Embryonic facial prominence (tissue), 1 donor: ENCODE measurements at regions not wholly inside any gene's neighbourhood (a gene's known extent, or its start where the extent isn't known, plus 50 kb on each side); places are given as distances from the start of the nearest gene placed in this dataset.

Experiments
- DNase-seq: peaks from one replicate; pipeline ENCODE4 v3.0.0-alpha.2; 2016; ENCODE audit errors: extremely low spot score

DNA sequence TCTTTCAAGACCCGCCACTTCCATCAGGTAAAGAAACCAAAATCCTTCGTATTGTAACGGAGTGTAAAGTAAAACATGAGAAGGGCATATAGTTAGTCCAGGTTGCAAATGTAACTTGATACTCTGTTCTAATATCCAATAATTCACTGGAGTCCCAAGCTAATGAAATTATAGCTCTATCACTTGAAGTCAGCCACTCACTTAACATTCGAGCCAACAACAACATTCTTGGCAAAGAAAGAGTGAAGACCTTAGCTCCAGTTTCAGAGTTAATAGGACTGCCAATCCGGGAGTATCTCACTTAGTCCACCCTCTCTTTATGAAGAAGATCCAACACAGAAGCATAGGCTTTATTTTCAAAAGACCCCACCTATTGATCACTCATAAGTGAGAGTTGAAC is 298.0 kb upstream of the SOX11 start:
- DNase-seq, result no peak

DNA sequence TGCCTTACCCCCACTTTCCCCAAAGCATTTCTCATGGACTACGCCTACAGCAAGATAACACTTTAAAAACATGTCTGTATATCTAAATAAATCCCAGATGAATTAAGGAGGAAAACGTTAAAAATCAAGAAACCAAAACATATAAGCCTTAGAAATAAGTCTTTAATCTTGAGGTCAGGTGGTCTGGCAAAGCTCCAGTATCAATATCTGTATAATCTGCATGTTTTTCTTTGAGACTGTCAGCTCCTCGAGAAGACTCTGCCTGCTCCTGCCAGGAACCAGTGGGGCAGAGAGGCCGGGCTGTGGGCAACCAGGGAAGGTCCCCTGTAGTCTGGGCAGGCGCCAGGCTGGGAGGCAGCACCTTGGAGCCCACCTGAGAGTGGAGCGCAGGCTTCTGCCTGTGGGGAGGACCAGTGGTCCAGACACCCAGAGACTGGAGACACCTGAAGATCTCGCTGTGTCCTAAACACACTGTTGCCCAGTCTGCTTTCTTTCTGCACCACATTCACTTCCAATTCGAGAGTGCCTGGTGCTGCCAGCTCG is 291.0 kb upstream of the SOX11 start:
- no peak for DNase-seq

GRCh38 chr2:5403392-5403791 is 288.8 kb upstream of the SOX11 start:
- DNase-seq, result no peak

GRCh38 chr2:5409898-5410381 is 282.2 kb upstream of the SOX11 start:
- DNase-seq, result no peak

GRCh38 chr2:5410991-5411700 is 281.0 kb upstream of the SOX11 start:
- no peak for DNase-seq

DNA sequence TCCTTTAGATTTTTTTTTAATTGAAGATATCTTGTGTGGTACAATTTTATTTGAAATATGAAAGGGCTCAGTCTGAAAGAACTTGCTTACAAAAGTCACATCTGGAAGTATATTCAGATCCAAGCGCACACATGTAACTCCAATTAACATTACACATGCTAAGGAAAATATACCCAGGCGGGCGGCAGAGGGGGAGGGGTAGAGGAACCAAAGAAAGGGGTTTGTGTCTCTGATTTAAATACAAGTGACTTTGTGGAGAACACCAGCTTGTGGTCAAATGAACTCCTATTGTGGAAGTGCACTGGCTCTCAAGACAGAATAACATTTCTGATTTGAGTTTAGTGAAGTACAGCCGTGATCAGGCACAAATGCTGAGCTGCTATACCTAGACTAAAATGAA is 280.2 kb upstream of the SOX11 start:
- no peak for DNase-seq

GRCh38 chr2:5433855-5434254 is 258.3 kb upstream of the SOX11 start:
- no peak for DNase-seq

DNA sequence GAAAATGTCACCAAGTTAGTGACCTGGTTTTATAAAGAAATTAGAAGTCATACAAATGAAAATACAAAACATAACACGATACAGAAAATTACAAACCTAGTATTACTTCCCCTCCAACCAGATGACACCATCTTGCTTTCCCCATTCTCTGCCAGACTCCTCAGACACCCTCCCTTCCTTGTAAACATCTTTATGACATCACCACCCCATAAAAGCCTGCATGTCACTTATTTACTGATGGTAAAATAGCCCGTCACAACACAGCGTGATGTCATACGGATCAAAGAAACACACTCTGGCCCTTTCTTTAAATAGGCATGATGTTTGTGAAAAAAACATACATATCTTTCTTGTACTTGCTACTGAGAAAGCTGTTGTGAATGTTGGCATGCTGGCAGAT is 254.8 kb upstream of the SOX11 start:
- no peak for DNase-seq

- no peak for DNase-seq
Measured at GRCh38 chr2:5440174-5440573, 252.0 kb upstream of the SOX11 start.

DNA sequence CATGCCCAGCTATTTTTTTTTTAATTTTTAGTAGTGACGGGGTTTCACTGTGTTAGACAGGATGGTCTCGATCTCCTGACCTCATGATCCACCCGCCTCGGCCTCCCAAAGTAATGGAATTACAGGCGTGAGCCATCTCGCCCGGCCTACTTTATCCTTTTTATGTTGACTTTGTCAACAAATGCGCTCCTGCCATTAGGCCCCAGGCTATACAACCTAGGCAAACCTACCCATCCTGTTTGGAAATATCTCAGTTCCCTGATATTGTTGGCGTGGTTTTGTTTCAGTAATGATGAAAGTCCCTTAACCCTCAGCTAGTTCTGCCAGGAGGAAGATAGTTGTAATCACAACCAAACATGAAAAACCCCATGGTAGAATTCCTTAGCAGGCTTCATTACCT is 249.4 kb upstream of the SOX11 start:
- DNase-seq, result no peak

- no peak for DNase-seq
Measured at GRCh38 chr2:5444168-5444567, 248.0 kb upstream of the SOX11 start.

DNA sequence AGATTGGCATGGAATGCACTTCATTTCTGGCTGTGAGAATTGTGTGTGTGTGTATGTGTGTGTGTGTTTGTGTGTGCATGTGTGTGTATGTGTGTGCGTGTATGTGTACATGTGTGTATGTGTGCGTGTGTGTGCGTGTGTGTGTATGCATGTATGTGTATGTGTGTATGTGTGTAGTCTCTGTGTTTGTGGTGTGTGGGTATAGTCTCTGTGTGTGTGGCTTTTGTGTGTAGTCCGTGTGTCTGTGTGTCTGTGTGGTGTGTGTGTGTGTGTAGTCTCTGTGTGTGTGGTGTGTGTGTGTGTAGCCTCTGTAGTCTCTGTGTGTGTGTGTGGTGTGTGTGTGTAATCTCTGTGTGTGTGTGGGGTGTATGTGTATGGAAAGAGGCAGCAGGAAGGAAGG is 247.3 kb upstream of the SOX11 start:
- DNase-seq, result no peak

DNA sequence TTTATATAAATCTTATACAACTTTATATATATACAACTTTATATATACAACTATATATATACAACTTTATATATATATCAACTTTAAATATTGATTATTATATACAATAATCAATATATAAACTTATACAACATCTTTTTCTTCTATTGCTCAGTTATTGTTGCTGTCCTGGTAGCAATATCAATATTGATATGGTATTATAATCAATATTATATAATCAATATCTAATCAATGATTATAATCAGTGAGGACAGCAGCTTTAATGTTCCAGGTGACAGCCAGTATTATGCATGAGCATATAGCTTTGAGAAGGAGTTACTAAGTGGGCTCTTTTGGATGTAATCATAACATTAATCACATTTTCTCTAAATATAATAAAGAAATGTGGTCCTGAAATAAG is 242.3 kb upstream of the SOX11 start:
- DNase-seq, result no peak

GRCh38 chr2:5453220-5454050 is 238.7 kb upstream of the SOX11 start:
- no peak for DNase-seq

DNA sequence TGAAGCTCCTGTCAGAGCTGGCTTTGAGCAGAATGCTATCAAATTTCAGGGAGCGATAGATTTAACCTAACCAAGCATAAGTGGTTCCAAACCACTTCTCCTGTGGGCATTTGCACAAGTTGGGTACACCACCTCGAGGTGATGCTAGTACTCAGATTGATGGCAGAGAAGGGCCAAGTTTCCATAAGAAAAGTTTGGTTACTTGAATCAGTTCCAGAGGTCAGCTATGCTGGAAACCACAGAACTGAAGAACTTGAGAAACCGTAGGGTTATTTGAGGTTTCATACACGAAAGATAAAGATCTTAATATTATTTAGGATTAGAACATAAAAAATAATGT is 238.2 kb upstream of the SOX11 start:
- DNase-seq, result no peak

DNA sequence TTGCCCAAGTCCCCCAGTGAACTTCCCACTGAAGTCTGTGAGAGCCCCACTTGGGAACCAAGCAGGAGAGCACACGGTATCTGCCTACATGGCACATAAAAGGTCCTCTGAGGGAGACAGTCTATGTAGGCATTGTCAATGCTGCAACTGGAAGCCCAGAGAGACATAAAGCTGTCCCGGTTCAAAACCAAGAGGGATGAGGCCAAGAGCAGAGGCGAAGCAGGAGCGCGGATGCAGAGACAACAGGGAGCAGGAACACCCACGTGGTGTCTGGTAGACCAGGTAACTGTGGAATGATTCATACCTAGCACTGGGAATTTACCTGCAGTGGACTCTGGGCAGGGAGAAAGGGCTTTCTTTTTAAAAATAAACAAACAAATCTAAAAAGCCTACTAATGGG is 233.1 kb upstream of the SOX11 start:
- no peak for DNase-seq

DNA sequence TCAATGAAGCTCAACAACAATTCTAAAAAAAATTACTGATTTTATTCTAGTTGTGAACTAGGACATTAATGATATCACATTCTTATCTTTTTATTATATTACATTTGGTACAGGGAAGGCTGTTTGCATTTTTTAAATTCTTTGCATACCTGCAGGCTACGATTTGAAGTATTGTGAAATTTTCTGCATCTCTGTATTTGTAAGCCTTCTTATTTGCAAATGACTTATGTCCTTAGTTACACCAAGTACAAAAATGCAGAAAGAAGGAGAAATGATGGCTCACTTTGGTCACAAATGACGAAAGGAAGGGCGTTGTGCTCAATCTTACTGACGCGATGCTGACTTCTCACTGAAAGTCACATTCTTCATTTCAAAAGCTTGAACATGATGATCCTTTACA is 227.5 kb upstream of the SOX11 start:
- no peak for DNase-seq

DNA sequence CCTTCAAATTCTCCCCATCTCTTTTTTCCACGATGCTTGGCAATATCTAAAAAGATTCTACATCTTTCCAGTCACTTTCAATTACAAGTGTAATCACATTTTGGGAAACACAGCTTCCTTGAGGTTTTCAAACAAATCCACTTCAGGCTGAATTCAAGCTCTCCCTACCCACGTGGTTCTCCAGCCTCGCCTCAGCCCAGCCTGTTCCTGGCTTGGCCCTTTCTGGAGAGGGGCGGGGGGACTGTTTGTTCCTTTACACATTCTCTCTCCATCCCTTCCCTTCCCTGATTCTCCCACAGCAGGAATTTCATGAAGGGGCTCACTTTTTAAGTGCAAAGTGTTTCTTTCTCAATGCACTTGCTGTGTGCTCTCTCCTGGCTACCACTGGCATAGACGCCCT is 226.3 kb upstream of the SOX11 start:
- DNase-seq, result no peak

DNA sequence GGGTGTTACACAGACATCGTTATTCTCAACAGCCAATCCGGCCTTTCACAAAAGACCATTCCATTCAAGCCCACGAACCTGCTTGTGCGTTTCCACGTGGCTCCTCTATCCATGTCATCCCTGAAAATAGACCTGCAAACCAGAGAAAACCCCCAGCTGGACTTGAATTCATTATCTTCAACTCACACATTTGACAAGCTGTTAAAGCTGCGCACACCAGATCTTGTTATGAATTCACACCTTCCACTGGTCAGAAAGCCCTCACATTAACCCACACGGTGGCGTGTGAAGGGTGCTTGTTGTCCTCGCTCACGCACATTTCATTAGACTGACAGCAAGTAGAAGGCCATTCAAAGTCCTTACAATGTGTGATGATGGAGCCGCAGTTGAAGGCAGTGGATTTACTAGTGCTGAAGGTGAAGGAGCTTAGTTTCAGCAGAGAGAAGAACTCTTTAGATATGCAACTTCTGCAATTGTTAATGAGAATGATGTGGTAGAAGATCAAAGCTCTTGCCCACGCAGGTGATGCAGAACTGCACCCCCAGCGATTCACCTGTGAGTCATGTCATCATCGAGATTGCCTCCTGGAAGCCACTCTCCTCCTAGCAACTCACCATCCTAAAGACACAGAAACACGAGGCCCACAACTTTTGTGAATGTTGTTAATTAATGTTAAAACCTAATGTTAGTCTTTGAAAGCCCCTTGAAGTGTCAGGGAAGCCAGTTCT is 224.8 kb upstream of the SOX11 start:
- no peak for DNase-seq

DNA sequence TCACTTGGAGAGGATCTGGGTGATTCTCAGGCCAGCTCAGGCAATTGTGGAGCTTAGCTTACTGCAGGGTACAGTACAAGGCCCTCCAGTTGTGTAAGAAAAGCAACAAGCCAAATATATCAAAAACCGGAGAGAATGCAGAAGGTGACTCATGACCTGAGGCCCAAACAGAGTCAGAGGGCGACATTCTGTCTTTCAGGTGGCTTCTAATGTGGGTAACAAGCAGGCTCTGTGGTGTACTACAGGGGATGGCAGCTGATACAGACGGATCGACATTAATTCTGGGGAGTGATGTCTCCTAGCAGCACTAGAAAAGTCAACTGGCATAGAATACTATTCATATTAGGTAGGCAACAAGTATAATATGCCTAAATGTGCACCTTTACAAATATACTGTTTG is 219.5 kb upstream of the SOX11 start:
- no peak for DNase-seq

DNA sequence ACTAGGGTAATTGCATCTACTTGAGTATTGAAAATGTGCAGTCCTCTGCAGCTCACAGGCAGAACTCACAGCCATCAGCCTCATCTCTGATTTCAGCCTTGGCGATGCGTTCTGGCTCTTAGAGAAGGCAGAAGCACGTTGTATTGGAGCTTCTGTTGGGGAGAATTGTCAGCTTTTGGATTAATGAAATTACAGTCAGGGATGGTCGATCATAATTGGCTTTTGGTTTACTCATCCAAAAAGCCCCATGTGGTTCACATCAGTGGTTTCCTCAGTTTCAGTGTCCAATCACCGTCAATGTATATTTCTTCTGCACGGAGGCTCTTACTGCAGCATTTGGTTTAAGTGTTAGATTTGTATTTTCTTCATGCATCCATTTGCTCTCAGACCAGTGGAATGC is 218.5 kb upstream of the SOX11 start:
- no peak for DNase-seq

- DNase-seq, result no peak
Measured at GRCh38 chr2:5474716-5475115, 217.5 kb upstream of the SOX11 start.
